ENCODE measurements at regions not wholly inside any gene's neighbourhood (a gene's known extent, or its start where the extent isn't known, plus 50 kb on each side); places are given as distances from the start of the nearest gene placed in this dataset.
"Not testable (repeated sequence)": the region's sequence is repeated elsewhere in the genome, so short reads cannot be mapped to it uniquely, and the experiment has no call there.

- no peak overlapping the region for H3K4me3 ChIP-seq (ENCODE audit: low read depth, low read length)
- H3K27me3 ChIP-seq (ENCODE audit: control insufficient read depth, insufficient read depth, low read length): no peaks in the 10 kb centered on the region
- no peaks in the 10 kb centered on the region for H3K36me3 ChIP-seq (ENCODE audit: control insufficient read depth, insufficient read depth, low read length)
- DNase-seq (ENCODE audit: low read depth): no peak
- no peak for TF ChIP-seq CTCF (IDR thresholded peaks at IDR 0.05; ENCODE audit: insufficient read depth, low read length, poor library complexity, severe bottlenecking)
Measured at GRCh38 chr11:101786421-101786820, 128.4 kb upstream of the CEP126 start.

GRCh38 chr11:101779167-101779566, 135.6 kb upstream of the CEP126 start:
- H3K36me3 ChIP-seq (ENCODE audit: control insufficient read depth, insufficient read depth, low read length); H3K27me3 ChIP-seq (ENCODE audit: control insufficient read depth, insufficient read depth, low read length); H3K4me3 ChIP-seq (ENCODE audit: low read depth, low read length); DNase-seq (ENCODE audit: low read depth): not testable (repeated sequence)

GRCh38 chr11:101777476-101777875, 137.3 kb upstream of the CEP126 start:
- TF ChIP-seq CTCF (IDR thresholded peaks at IDR 0.05; ENCODE audit: insufficient read depth, low read length, poor library complexity, severe bottlenecking): no peak
- no peak for DNase-seq (ENCODE audit: low read depth)
- no peaks in the 10 kb centered on the region for H3K36me3 ChIP-seq (ENCODE audit: control insufficient read depth, insufficient read depth, low read length)
- no peak overlapping the region for H3K4me3 ChIP-seq (ENCODE audit: low read depth, low read length)
- H3K27me3 ChIP-seq (ENCODE audit: control insufficient read depth, insufficient read depth, low read length): no peaks in the 10 kb centered on the region

- Histone ChIP-seq H3K36me3 (ENCODE audit: control insufficient read depth, insufficient read depth, low read length) (no peaks in the 10 kb centered on the region), H3K27me3 (ENCODE audit: control insufficient read depth, insufficient read depth, low read length) (no peaks in the 10 kb centered on the region), H3K4me3 (ENCODE audit: low read depth, low read length) (no peak overlapping the region)
- no peak for TF ChIP-seq CTCF (IDR thresholded peaks at IDR 0.05; ENCODE audit: insufficient read depth, low read length, poor library complexity, severe bottlenecking)
- DNase-seq (ENCODE audit: low read depth): no peak
Measured at GRCh38 chr11:101775033-101775432, 139.8 kb upstream of the CEP126 start.

- H3K36me3 ChIP-seq (ENCODE audit: control insufficient read depth, insufficient read depth, low read length): no peaks in the 10 kb centered on the region
- no peaks in the 10 kb centered on the region for H3K27me3 ChIP-seq (ENCODE audit: control insufficient read depth, insufficient read depth, low read length)
- no peak for DNase-seq (ENCODE audit: low read depth)
- no peak for TF ChIP-seq CTCF (IDR thresholded peaks at IDR 0.05; ENCODE audit: insufficient read depth, low read length, poor library complexity, severe bottlenecking)
- H3K4me3 ChIP-seq (ENCODE audit: low read depth, low read length): no peak overlapping the region
Measured at GRCh38 chr11:101770648-101771047, 144.2 kb upstream of the CEP126 start.

- no peak for TF ChIP-seq CTCF (IDR thresholded peaks at IDR 0.05; ENCODE audit: insufficient read depth, low read length, poor library complexity, severe bottlenecking)
- no peak overlapping the region for H3K4me3 ChIP-seq (ENCODE audit: low read depth, low read length)
- no peaks in the 10 kb centered on the region for H3K36me3 ChIP-seq (ENCODE audit: control insufficient read depth, insufficient read depth, low read length)
- DNase-seq (ENCODE audit: low read depth): no peak
- H3K27me3 ChIP-seq (ENCODE audit: control insufficient read depth, insufficient read depth, low read length): no peaks in the 10 kb centered on the region
Measured at GRCh38 chr11:101765932-101766331, 148.9 kb upstream of the CEP126 start.
